Kidney (tissue), 13 donors: ENCODE measurements at regions not wholly inside any gene's neighbourhood (a gene's known extent, or its start where the extent isn't known, plus 50 kb on each side); places are given as distances from the start of the nearest gene placed in this dataset.

Experiments
- DNase-seq, 5 donors: peaks; one replicate each; pipeline ENCODE4 v3.0.0-alpha.2; 2013 to 2020
- FAIRE-seq: peaks from 2 replicates; lab custom pipeline; 2012; peaks lifted over from hg19 to GRCh38; lab: Jason Lieb, UNC
- H3K27ac ChIP-seq, 2 donors: one replicate each; pipeline ENCODE4 v1.7.0; 2013; ENCODE audit warnings: low read depth in 2 of 2, low read length in 2 of 2, inconsistent platforms in 1 of 2
- H3K27me3 ChIP-seq: one replicate; pipeline ENCODE4 v1.7.1; 2013; ENCODE audit warnings: low read length, inconsistent platforms; ENCODE audit not compliant: control insufficient read depth, insufficient read depth
- H3K36me3 ChIP-seq, 3 donors: one replicate each; pipeline versions ENCODE4 v1.7.0 to v1.7.1; 2013; ENCODE audit warnings: low read length in 3 of 3, control low read depth in 1 of 3, inconsistent platforms in 1 of 3; ENCODE audit not compliant: insufficient read depth in 3 of 3, control insufficient read depth in 2 of 3
- H3K4me1 ChIP-seq, 3 donors: one replicate each; pipeline versions ENCODE4 v1.7.0 to v1.7.1; 2013; ENCODE audit warnings: low read length in 3 of 3, inconsistent platforms in 1 of 3, low read depth in 1 of 3; ENCODE audit not compliant: control insufficient read depth in 2 of 3, insufficient read depth in 2 of 3
- H3K4me3 ChIP-seq, 3 donors: one replicate each; pipeline versions ENCODE4 v1.7.0 to v1.8.1; 2013; ENCODE audit warnings: low read length in 3 of 3, control low read depth in 1 of 3, inconsistent platforms in 1 of 3
- H3K9ac ChIP-seq, 3 donors: one replicate each; pipeline versions ENCODE4 v1.7.0 to v1.7.1; 2013; ENCODE audit warnings: low read length in 3 of 3, control low read depth in 1 of 3, inconsistent platforms in 1 of 3
- H3K9me3 ChIP-seq, 3 donors: one replicate each; pipeline versions ENCODE4 v1.7.0 to v1.7.1; 2013; ENCODE audit warnings: low read length in 3 of 3, control low read depth in 1 of 3, inconsistent platforms in 1 of 3; ENCODE audit not compliant: control insufficient read depth in 2 of 3, insufficient read depth in 1 of 3
- CTCF ChIP-seq: IDR thresholded peaks from 3 replicates; pipeline ENCODE4 v1.5.1; 2012; ENCODE audit warnings: mild to moderate bottlenecking, moderate library complexity, borderline replicate concordance; ENCODE audit not compliant: insufficient read depth; ENCODE audit errors: extremely low read depth
- intact Hi-C: fragments of 100-400 bp; cut with DNase I; formaldehyde crosslinking; loops from one replicate; pipeline ENCODE4 v1.11.1; 2022
- donor health status: control.
- donor health status: control.
- donor health status: control.
- donor health status: control.
- donor health status: control.
- donor health status: DM: yes; HTN: yes; CAD: no.
- donor health status: Normal renal cell carcinoma (clear cell type).

GRCh38 chr7:153832160-153832559 lies 220.0 kb upstream of the DPP6 start:
- Histone ChIP-seq H3K4me3 (no peak overlapping the region), H3K36me3 (no peaks in the 10 kb centered on the region), H3K9ac (no peak overlapping the region), H3K9me3 (no peaks in the 10 kb centered on the region), H3K27me3 (no peaks in the 10 kb centered on the region), H3K4me1 (peaks cover 0 to 11% (median 0%) of the 10 kb centered on the region in 3 donors), H3K27ac (no peak overlapping the region)
- DNase-seq, result peak in 1 of 5 donors; percentile 29
- no peak for FAIRE-seq
- intact Hi-C loops, result no loop called here
- TF ChIP-seq CTCF, result no peak

GRCh38 chr7:153835103-153835502 lies 217.1 kb upstream of the DPP6 start:
- H3K9ac ChIP-seq, result no peak overlapping the region
- H3K27ac ChIP-seq, result peak overlapping the region; percentile 53 to 55
- no peaks in the 10 kb centered on the region for H3K36me3 ChIP-seq
- H3K27me3 ChIP-seq, result no peaks in the 10 kb centered on the region
- H3K9me3 ChIP-seq, result no peaks in the 10 kb centered on the region
- peak; percentile 21 for TF ChIP-seq CTCF
- intact Hi-C loops, result no loop called here
- peak overlapping the region in 2 of 3 donors; percentile 25 to 27 for H3K4me3 ChIP-seq
- H3K4me1 ChIP-seq, result peaks cover 0 to 11% (median 0%) of the 10 kb centered on the region in 3 donors
- FAIRE-seq, result peak; percentile 44
- peak in 2 of 5 donors; percentile 46 to 58 for DNase-seq

- no peak for TF ChIP-seq CTCF
- no peaks in the 10 kb centered on the region for H3K9me3 ChIP-seq
- H3K4me1 ChIP-seq, result peaks cover 0 to 11% (median 0%) of the 10 kb centered on the region in 3 donors
- FAIRE-seq (no peak), DNase-seq (peak in 1 of 5 donors; percentile 14)
- no peak overlapping the region for H3K9ac ChIP-seq
- H3K4me3 ChIP-seq, result peak overlapping the region in 2 of 3 donors; percentile 25 to 27
- no peaks in the 10 kb centered on the region for H3K36me3 ChIP-seq
- intact Hi-C loops, result no loop called here
- H3K27me3 ChIP-seq, result no peaks in the 10 kb centered on the region
- peak overlapping the region; percentile 53 to 55 for H3K27ac ChIP-seq
Measured at GRCh38 chr7:153835712-153836265, 216.4 kb upstream of the DPP6 start.

GRCh38 chr7:153838591-153838990 lies 213.6 kb upstream of the DPP6 start:
- H3K27me3 ChIP-seq, result no peaks in the 10 kb centered on the region
- H3K9ac ChIP-seq, result no peak overlapping the region
- no peaks in the 10 kb centered on the region for H3K36me3 ChIP-seq
- DNase-seq, result no peak
- no peak for TF ChIP-seq CTCF
- H3K4me1 ChIP-seq, result peaks cover 0 to 11% (median 0%) of the 10 kb centered on the region in 3 donors
- no peak overlapping the region for H3K4me3 ChIP-seq
- intact Hi-C loops, result no loop called here
- H3K9me3 ChIP-seq, result no peaks in the 10 kb centered on the region
- no peak overlapping the region for H3K27ac ChIP-seq
- no peak for FAIRE-seq
